ENCODE measurements at regions not wholly inside any gene's neighbourhood (a gene's known extent, or its start where the extent isn't known, plus 50 kb on each side); places are given as distances from the start of the nearest gene placed in this dataset.
A peak's percentile ranks its signal among the peaks of the same experiment; 100 is the strongest.

GRCh38 chr9:89998633-89999032, 393.8 kb downstream of the GADD45G start:
- no peak for DNase-seq
- intact Hi-C loops (cut with DNase I), result no loop called here

- intact Hi-C loops (cut with DNase I), result no loop called here
- no peak for DNase-seq
Observed at GRCh38 chr9:89999176-89999533, 394.3 kb downstream of the GADD45G start.

GRCh38 chr9:89999534-90000370, 394.9 kb downstream of the GADD45G start:
- intact Hi-C loops (cut with DNase I), result loop anchor here (10.0 kb wide), 1 partner anchor 395 kb away; the partner anchor contains the start of gene GADD45G
- DNase-seq, result peak in 6 of 10 donors; percentile 30 to 89 (median 58)

GRCh38 chr9:90000925-90001324, 396.1 kb downstream of the GADD45G start:
- intact Hi-C loops (cut with DNase I), result loop anchor here (10.0 kb wide), 1 partner anchor 396 kb away; the partner anchor contains the start of gene GADD45G

GRCh38 chr9:90001747-90002146, 396.9 kb downstream of the GADD45G start:
- no peak for DNase-seq

More at GRCh38 chr9:90000925-90001324, 396.1 kb downstream of the GADD45G start:
- no peak for DNase-seq

GRCh38 chr9:90002397-90003271, 397.8 kb downstream of the GADD45G start:
- intact Hi-C loops (cut with DNase I), result loop anchor here (10.0 kb wide), 1 partner anchor 398 kb away; the partner anchor contains the start of gene GADD45G

More at GRCh38 chr9:90001747-90002146, 396.9 kb downstream of the GADD45G start:
- intact Hi-C loops (cut with DNase I), result loop anchor here (10.0 kb wide), 1 partner anchor 397 kb away; the partner anchor contains the start of gene GADD45G

GRCh38 chr9:90005388-90005787, 400.6 kb downstream of the GADD45G start:
- DNase-seq, result no peak
- intact Hi-C loops (cut with DNase I), result loop anchor here (10.0 kb wide), 1 partner anchor 401 kb away; the partner anchor contains the start of gene GADD45G

More at GRCh38 chr9:90002397-90003271, 397.8 kb downstream of the GADD45G start:
- DNase-seq, result peak in 3 of 10 donors; percentile 27 to 86 (median 51)

- intact Hi-C loops (cut with DNase I), result loop anchor here (10.0 kb wide), 1 partner anchor 403 kb away; the partner anchor contains the start of gene GADD45G
- DNase-seq, result no peak
Observed at GRCh38 chr9:90007516-90008440, 403.0 kb downstream of the GADD45G start.

GRCh38 chr9:90009447-90009846, 404.6 kb downstream of the GADD45G start:
- DNase-seq, result no peak
- intact Hi-C loops (cut with DNase I), result loop anchor here (10.0 kb wide), 1 partner anchor 405 kb away; the partner anchor contains the start of gene GADD45G

- intact Hi-C loops (cut with DNase I), result no loop called here
- no peak for DNase-seq
Observed at GRCh38 chr9:90010793-90011192, 406.0 kb downstream of the GADD45G start.

- no peak for DNase-seq
- intact Hi-C loops (cut with DNase I), result no loop called here
Observed at GRCh38 chr9:90012949-90013348, 408.1 kb downstream of the GADD45G start.

- no peak for DNase-seq
- intact Hi-C loops (cut with DNase I), result no loop called here
Observed at GRCh38 chr9:90013778-90014177, 409.0 kb downstream of the GADD45G start.

GRCh38 chr9:90014421-90014820, 409.6 kb downstream of the GADD45G start:
- intact Hi-C loops (cut with DNase I), result no loop called here
- no peak for DNase-seq

- intact Hi-C loops (cut with DNase I), result no loop called here
- no peak for DNase-seq
Observed at GRCh38 chr9:90016272-90016671, 411.5 kb downstream of the GADD45G start.

GRCh38 chr9:90017679-90018078, 412.9 kb downstream of the GADD45G start:
- intact Hi-C loops (cut with DNase I), result no loop called here
- DNase-seq, result no peak

- intact Hi-C loops (cut with DNase I), result no loop called here
- no peak for DNase-seq
Observed at GRCh38 chr9:90018688-90019087, 413.9 kb downstream of the GADD45G start.

GRCh38 chr9:90019626-90020025, 414.8 kb downstream of the GADD45G start:
- no peak for DNase-seq
- intact Hi-C loops (cut with DNase I), result no loop called here

GRCh38 chr9:90020276-90020871, 415.6 kb downstream of the GADD45G start:
- intact Hi-C loops (cut with DNase I), result no loop called here
- no peak for DNase-seq

- DNase-seq, result no peak
- intact Hi-C loops (cut with DNase I), result no loop called here
Observed at GRCh38 chr9:90021216-90021906, 416.5 kb downstream of the GADD45G start.
